22Rv1 (cell line): ENCODE measurements at regions not wholly inside any gene's neighbourhood (a gene's known extent, or its start where the extent isn't known, plus 50 kb on each side); places are given as distances from the start of the nearest gene placed in this dataset.

Experiments used
- CTCF ChIP-seq: fragments of 450-650 bp; IDR thresholded peaks from 2 replicates; pipeline ENCODE4 v1.5.1; 2017; ENCODE audit warnings: mild to moderate bottlenecking
- ZFX ChIP-seq: fragments of 450-650 bp; IDR thresholded peaks from 2 replicates; pipeline ENCODE4 v1.6.1; 2017; ENCODE audit warnings: antibody characterized with exemption, borderline replicate concordance

GRCh38 chr9:26244661-26245451, 566.6 kb upstream of the TUSC1 start:
- TF ChIP-seq CTCF: no peak
- TF ChIP-seq ZFX: no peak
